Heart right ventricle (tissue), 16 donors: ENCODE measurements at regions not wholly inside any gene's neighbourhood (a gene's known extent, or its start where the extent isn't known, plus 50 kb on each side); places are given as distances from the start of the nearest gene placed in this dataset.

Experiments used
- ATAC-seq, 8 donors: fragments of 200-7000 bp; cut with Tn5 transposase; one replicate each; pipeline ENCODE4 v1.9.1; 2020; ENCODE audit warnings: mild to moderate bottlenecking in 8 of 8, moderate library complexity in 8 of 8, moderate number of reproducible peaks in 1 of 8
- DNase-seq, 2 donors: peaks; one replicate each; pipeline ENCODE4 v3.0.0-alpha.2; 2020
- H3K27ac ChIP-seq, 10 donors: fragments of 200-600 bp; sonication (generic) in 2 of 10; one replicate each; pipeline versions ENCODE4 v1.5.0 to v1.8.0; 2020 to 2022; ENCODE audit warnings: mild to moderate bottlenecking in 3 of 10
- H3K27me3 ChIP-seq, 7 donors: fragments of 200-600 bp; one replicate each; pipeline ENCODE4 v1.8.0; 2021 to 2022; ENCODE audit warnings: mild to moderate bottlenecking in 2 of 7
- H3K36me3 ChIP-seq, 9 donors: fragments of 200-600 bp; sonication (generic) in 1 of 9; one replicate each; pipeline versions ENCODE4 v1.5.0 to v1.8.0; 2020 to 2022; ENCODE audit warnings: mild to moderate bottlenecking in 2 of 9
- H3K4me1 ChIP-seq, 9 donors: fragments of 200-600 bp; sonication (generic) in 1 of 9; one replicate each; pipeline versions ENCODE4 v1.5.0 to v1.8.0; 2020 to 2022; ENCODE audit warnings: mild to moderate bottlenecking in 4 of 9
- H3K4me3 ChIP-seq, 10 donors: fragments of 200-600 bp; sonication (generic) in 2 of 10; one replicate each; pipeline versions ENCODE4 v1.5.0 to v1.8.0; 2020 to 2022; ENCODE audit warnings: mild to moderate bottlenecking in 7 of 10, moderate library complexity in 2 of 10
- H3K9me3 ChIP-seq, 11 donors: fragments of 200-600 bp in 10 of 11; sonication (generic) in 2 of 11; one replicate each; pipeline versions ENCODE4 v1.5.0 to v1.8.0; 2013 to 2022; ENCODE audit warnings: mild to moderate bottlenecking in 2 of 11, control low read depth in 1 of 11, moderate library complexity in 1 of 11
- CTCF ChIP-seq, 9 donors: fragments of 200-600 bp; sonication (generic) in 2 of 9; IDR thresholded peaks; one replicate each; pipeline versions ENCODE4 v1.5.0 to v1.8.0; 2021 to 2022; ENCODE audit warnings: antibody characterized with exemption in 9 of 9, mild to moderate bottlenecking in 5 of 9, moderate library complexity in 1 of 9
- WGBS, 2 donors: extraction: QIAGEN DNeasy Blood & Tissue Kit; methylation state at CpG; one replicate each; pipeline ENCODE4 v1.1.7; 2013; ENCODE audit warnings: inconsistent platforms in 1 of 2; 5-methylcytosine and 5-hydroxymethylcytosine counted together
- intact Hi-C, 10 donors: fragments of 100-400 bp; cut with DNase I; formaldehyde crosslinking; loops; one replicate each; pipeline versions ENCODE4 v1.11.1 to v1.14.2; 2022
- donor health status: Arrhythmogenic right ventricular cardiomyopathy.
- donor health status: ischemic (EF 13 %, LVEDD 7.1; RV severe dilation, severe dysfunction).
- donor health status: healthy with polysubstance abuse.
- donor health status: DM: no; HTN: yes; CAD: no.
- donor health status: DM: no; HTN: no; CAD: no.
- donor health status: ischemic (EF 25% LVEDD 6.9; RV normal size, moderate dysfunction).
- donor health status: ischemic (EF 25% LVEDD 5.7; RV mildly dilated, moderate dysfunction).
- donor health status: healthy.
- donor health status: DM: yes; HTN: yes; CAD: no.
- donor health status: Ischemic cardiomyopathy.
- donor health status: ischemic (EF 35%, LVEDD 5.7; RV mildly dilated, moderate dysfunction).
- donor health status: nonischemic (EF 11% LVEDD 7.7; RV severe dilation, severe dysfunction).
- donor health status: DM: yes; HTN: yes; CAD: no.
- donor health status: PGD.
- donor health status: ischemic (EF 29% LVEDD 5.4; RV normal size, mild dysfunction).
- donor health status: nonischemic (EF 23%, LVEDD 6.1; RV moderate dilation, normal function).

GRCh38 chr18:35915056-35915455 is 57.4 kb upstream of the RMP24 start:
- Histone ChIP-seq H3K27me3 (peaks cover 0 to 30% (median 0%) of the 10 kb centered on the region in 7 donors), H3K9me3 (no peaks in the 10 kb centered on the region), H3K36me3 (no peaks in the 10 kb centered on the region), H3K4me1 (no peaks in the 10 kb centered on the region), H3K27ac (no peak overlapping the region), H3K4me3 (no peak overlapping the region)
- intact Hi-C loops: no loop called here
- no peak for DNase-seq
- no peak for TF ChIP-seq CTCF (IDR thresholded peaks at IDR 0.05)
- ATAC-seq: no peak
- 80 to 83% methylated on average over 4 of the region's 4 CpGs for WGBS, 2 donors

GRCh38 chr18:35917043-35917442 is 55.4 kb upstream of the RMP24 start:
- Histone ChIP-seq H3K4me1 (no peaks in the 10 kb centered on the region), H3K4me3 (no peak overlapping the region), H3K9me3 (no peaks in the 10 kb centered on the region), H3K36me3 (no peaks in the 10 kb centered on the region), H3K27ac (no peak overlapping the region), H3K27me3 (peaks cover 0 to 24% (median 0%) of the 10 kb centered on the region in 7 donors)
- intact Hi-C loops: no loop called here
- ATAC-seq: no peak
- TF ChIP-seq CTCF (IDR thresholded peaks at IDR 0.05): no peak
- no peak for DNase-seq

GRCh38 chr18:35918564-35918963 is 53.9 kb upstream of the RMP24 start:
- Histone ChIP-seq H3K9me3 (no peaks in the 10 kb centered on the region), H3K27ac (no peak overlapping the region), H3K36me3 (no peaks in the 10 kb centered on the region), H3K4me1 (no peaks in the 10 kb centered on the region), H3K27me3 (peaks cover 0 to 25% (median 3%) of the 10 kb centered on the region in 7 donors), H3K4me3 (no peak overlapping the region)
- TF ChIP-seq CTCF (IDR thresholded peaks at IDR 0.05): no peak
- ATAC-seq (no peak), DNase-seq (no peak)
- WGBS, 2 donors: 90 to 97% methylated on average over 1 of the region's 1 CpG
- intact Hi-C loops: no loop called here

GRCh38 chr18:35919179-35919578 is 53.3 kb upstream of the RMP24 start:
- Histone ChIP-seq H3K27ac (no peak overlapping the region), H3K27me3 (peaks cover 0 to 25% (median 3%) of the 10 kb centered on the region in 7 donors), H3K4me1 (no peaks in the 10 kb centered on the region), H3K4me3 (no peak overlapping the region), H3K36me3 (no peaks in the 10 kb centered on the region), H3K9me3 (no peaks in the 10 kb centered on the region)
- 91 to 95% methylated on average over 2 of the region's 2 CpGs for WGBS, 2 donors
- intact Hi-C loops: no loop called here
- no peak for TF ChIP-seq CTCF (IDR thresholded peaks at IDR 0.05)
- no peak for ATAC-seq
- no peak for DNase-seq

DNA sequence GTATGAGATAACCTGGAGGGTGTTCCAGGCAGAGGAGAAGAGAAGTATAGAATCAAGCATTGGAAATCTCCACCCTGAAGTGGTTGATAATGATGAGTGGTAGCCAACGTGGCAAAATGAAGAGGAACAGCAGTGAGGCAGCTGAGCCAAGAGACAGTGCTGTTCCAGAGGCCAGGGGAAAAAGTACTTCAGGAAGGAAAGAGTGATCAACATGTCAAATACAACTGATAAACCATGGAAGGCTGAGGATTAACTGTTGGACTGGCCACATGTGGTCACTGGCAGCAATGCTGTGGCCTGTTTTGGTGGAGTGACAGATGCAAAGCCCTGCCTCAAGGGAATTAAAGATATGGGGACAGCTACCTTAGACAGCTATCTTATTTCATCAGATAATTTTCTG is 51.9 kb upstream of the RMP24 start:
- Histone ChIP-seq H3K4me1 (no peaks in the 10 kb centered on the region), H3K36me3 (no peaks in the 10 kb centered on the region), H3K9me3 (no peaks in the 10 kb centered on the region), H3K27me3 (peaks cover 0 to 25% (median 7%) of the 10 kb centered on the region in 7 donors), H3K27ac (no peak overlapping the region), H3K4me3 (no peak overlapping the region)
- no peak for TF ChIP-seq CTCF (IDR thresholded peaks at IDR 0.05)
- intact Hi-C loops: no loop called here
- WGBS, 2 donors: 13 to 26% methylated on average over 1 of the region's 1 CpG
- no peak for ATAC-seq
- DNase-seq: no peak
